Smooth muscle cell (in vitro differentiated cells): ENCODE measurements at regions not wholly inside any gene's neighbourhood (a gene's known extent, or its start where the extent isn't known, plus 50 kb on each side); places are given as distances from the start of the nearest gene placed in this dataset.

Experiments used
- DNase-seq: peaks from one replicate; lab custom pipeline; 2025; ENCODE audit not compliant: unreplicated experiment; lab: John Stamatoyannopoulos, UW
- H2AFZ ChIP-seq: fragments of 200-600 bp; sonication (generic); 2 replicates; pipeline ENCODE4 v1.6.0; 2016; ENCODE audit warnings: antibody characterized with exemption, low read depth, mild to moderate bottlenecking
- H3F3A ChIP-seq: fragments of 200-600 bp; sonication (generic); 2 replicates; pipeline ENCODE4 v1.6.0; 2017; ENCODE audit warnings: antibody characterized with exemption, low read depth
- H3K27ac ChIP-seq: fragments of 200-600 bp; sonication (generic); 2 replicates; pipeline ENCODE4 v1.5.1; 2016; ENCODE audit warnings: low read depth, mild to moderate bottlenecking
- H3K27me3 ChIP-seq: fragments of 200-600 bp; sonication (generic); 2 replicates; pipeline ENCODE4 v1.6.1; 2016; ENCODE audit warnings: low read depth, mild to moderate bottlenecking
- H3K36me3 ChIP-seq: fragments of 200-600 bp; sonication (generic); 2 replicates; pipeline ENCODE4 v1.5.1; 2016; ENCODE audit warnings: low read depth
- H3K4me1 ChIP-seq: fragments of 200-600 bp; sonication (generic); 2 replicates; pipeline ENCODE4 v1.5.1; 2016; ENCODE audit warnings: low read depth
- H3K4me2 ChIP-seq: fragments of 200-600 bp; sonication (generic); 2 replicates; pipeline ENCODE4 v1.6.0; 2016; ENCODE audit warnings: mild to moderate bottlenecking
- H3K4me3 ChIP-seq: fragments of 200-600 bp; sonication (generic); 2 replicates; pipeline ENCODE4 v1.5.1; 2016; ENCODE audit warnings: mild to moderate bottlenecking
- H3K79me2 ChIP-seq: fragments of 200-600 bp; sonication (generic); 2 replicates; pipeline ENCODE4 v1.6.0; 2016; ENCODE audit warnings: low read depth, mild to moderate bottlenecking
- H3K9ac ChIP-seq: fragments of 200-600 bp; sonication (generic); 2 replicates; pipeline ENCODE4 v1.6.0; 2016; ENCODE audit warnings: low read depth
- H3K9me3 ChIP-seq: fragments of 200-600 bp; sonication (generic); replicated peaks from 2 replicates; pipeline ENCODE4 v1.5.1; 2016; ENCODE audit warnings: low read depth
- H4K20me1 ChIP-seq: fragments of 200-600 bp; sonication (generic); 2 replicates; pipeline ENCODE4 v1.6.0; 2016; ENCODE audit warnings: low read depth
- WGBS: methylation state at CpG from one replicate; pipeline ENCODE4 v1.1.7; 2016; ENCODE audit warnings: low lambda C conversion rate; 5-methylcytosine and 5-hydroxymethylcytosine counted together
- TF ChIP-seq, protein P1 (sequence below): fragments of 200-600 bp; sonication (generic); IDR thresholded peaks from 2 replicates; pipeline ENCODE4 v1.5.1; 2017; ENCODE audit warnings: borderline replicate concordance, mild to moderate bottlenecking, antibody characterized with exemption; ENCODE audit not compliant: insufficient read depth, poor library complexity, severe bottlenecking

DNA sequence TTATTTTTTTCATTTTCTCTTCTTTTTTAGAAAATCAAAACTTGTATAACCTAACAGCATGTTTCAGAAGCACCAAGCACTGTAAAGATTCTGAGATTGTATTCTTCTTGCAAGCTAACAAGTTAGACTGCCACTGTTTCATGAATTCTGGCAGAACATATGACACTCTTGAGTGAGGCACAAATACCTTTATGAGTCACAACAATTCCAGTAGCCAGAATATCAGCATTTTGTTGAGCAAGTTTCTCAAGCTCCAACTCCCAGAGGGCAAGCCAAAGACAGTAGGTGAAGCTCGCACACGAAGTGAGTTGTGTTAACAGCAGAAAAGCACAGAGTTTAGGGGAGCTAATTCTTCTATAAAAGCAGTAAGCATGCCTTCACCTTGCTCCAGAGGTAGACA lies 268.8 kb upstream of the NCAM2 start:
- no peaks in the 10 kb centered on the region for H3K9me3 ChIP-seq
- WGBS = 68% methylated on average over 2 of the region's 2 CpGs
- DNase-seq = no peak
- no peak overlapping the region for H3K27ac ChIP-seq
- H3K4me1 ChIP-seq = no peaks in the 10 kb centered on the region
- no peak overlapping the region for H2AFZ ChIP-seq
- H3K27me3 ChIP-seq = no peaks in the 10 kb centered on the region
- H3K79me2 ChIP-seq = no peaks in the 10 kb centered on the region
- no peak overlapping the region for H3K4me3 ChIP-seq
- TF ChIP-seq, protein P1, sequence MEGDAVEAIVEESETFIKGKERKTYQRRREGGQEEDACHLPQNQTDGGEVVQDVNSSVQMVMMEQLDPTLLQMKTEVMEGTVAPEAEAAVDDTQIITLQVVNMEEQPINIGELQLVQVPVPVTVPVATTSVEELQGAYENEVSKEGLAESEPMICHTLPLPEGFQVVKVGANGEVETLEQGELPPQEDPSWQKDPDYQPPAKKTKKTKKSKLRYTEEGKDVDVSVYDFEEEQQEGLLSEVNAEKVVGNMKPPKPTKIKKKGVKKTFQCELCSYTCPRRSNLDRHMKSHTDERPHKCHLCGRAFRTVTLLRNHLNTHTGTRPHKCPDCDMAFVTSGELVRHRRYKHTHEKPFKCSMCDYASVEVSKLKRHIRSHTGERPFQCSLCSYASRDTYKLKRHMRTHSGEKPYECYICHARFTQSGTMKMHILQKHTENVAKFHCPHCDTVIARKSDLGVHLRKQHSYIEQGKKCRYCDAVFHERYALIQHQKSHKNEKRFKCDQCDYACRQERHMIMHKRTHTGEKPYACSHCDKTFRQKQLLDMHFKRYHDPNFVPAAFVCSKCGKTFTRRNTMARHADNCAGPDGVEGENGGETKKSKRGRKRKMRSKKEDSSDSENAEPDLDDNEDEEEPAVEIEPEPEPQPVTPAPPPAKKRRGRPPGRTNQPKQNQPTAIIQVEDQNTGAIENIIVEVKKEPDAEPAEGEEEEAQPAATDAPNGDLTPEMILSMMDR = no peak
- no peaks in the 10 kb centered on the region for H4K20me1 ChIP-seq
- no peaks in the 10 kb centered on the region for H3K36me3 ChIP-seq
- no peaks in the 10 kb centered on the region for H3F3A ChIP-seq
- no peak overlapping the region for H3K4me2 ChIP-seq
- H3K9ac ChIP-seq = no peak overlapping the region

DNA sequence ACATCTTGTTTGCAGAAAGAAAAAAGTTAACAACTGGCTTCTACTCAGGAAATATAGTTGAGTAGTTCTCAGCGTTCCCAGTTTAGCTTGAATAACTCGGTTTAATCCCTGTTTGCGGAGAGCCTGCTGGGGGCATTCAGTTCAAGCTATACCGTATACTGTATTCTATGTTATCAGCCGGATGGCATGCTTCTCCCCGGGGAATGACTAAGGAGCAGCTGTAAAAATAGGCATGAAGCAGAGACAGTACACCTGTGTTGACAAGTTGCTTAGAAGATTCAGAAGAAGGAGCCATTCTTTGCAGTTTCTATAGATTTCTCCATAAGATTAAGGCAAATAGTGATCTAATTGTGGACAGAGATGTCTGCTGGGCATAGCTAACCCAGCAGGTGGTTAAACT lies 267.8 kb upstream of the NCAM2 start:
- no peaks in the 10 kb centered on the region for H3F3A ChIP-seq

DNA sequence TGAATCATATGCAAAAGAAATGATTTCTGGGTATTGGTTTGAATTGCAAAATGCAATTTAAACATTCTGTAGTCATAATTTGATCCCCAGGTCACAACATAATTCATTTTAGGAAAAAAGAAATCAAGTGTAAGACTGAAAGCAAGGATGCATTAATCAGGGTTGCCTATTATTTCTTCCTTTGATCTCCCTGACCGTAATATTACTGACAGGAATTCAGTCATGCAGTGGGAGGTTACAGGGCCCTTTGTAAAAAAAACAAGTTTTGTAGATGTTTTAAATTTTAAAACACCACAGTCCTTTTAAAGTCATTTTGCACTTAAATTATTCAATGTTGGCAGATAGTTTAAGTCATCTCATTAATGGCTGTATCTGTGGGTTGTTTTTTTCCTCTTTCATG lies 263.0 kb upstream of the NCAM2 start:
- no peaks in the 10 kb centered on the region for H3K27me3 ChIP-seq

More for the DNA sequence above, 267.8 kb upstream of the NCAM2 start:
- DNase-seq = no peak
- Histone ChIP-seq H3K4me1 (no peaks in the 10 kb centered on the region), H3K27me3 (no peaks in the 10 kb centered on the region), H4K20me1 (no peaks in the 10 kb centered on the region), H2AFZ (no peak overlapping the region), H3K36me3 (no peaks in the 10 kb centered on the region), H3K9ac (no peak overlapping the region), H3K27ac (no peak overlapping the region), H3K4me2 (no peak overlapping the region), H3K4me3 (no peak overlapping the region), H3K79me2 (no peaks in the 10 kb centered on the region), H3K9me3 (no peaks in the 10 kb centered on the region)
- 83% methylated on average over 6 of the region's 6 CpGs for WGBS
- TF ChIP-seq, protein P1 = no peak

More for the DNA sequence above, 263.0 kb upstream of the NCAM2 start:
- Histone ChIP-seq H3K9ac (no peak overlapping the region), H3K9me3 (no peaks in the 10 kb centered on the region), H3K36me3 (no peaks in the 10 kb centered on the region), H3K4me3 (no peak overlapping the region), H3K4me2 (no peak overlapping the region), H3K27ac (no peak overlapping the region), H4K20me1 (no peaks in the 10 kb centered on the region), H3K79me2 (no peaks in the 10 kb centered on the region), H3K4me1 (peaks cover 10% of the 10 kb centered on the region), H3F3A (no peaks in the 10 kb centered on the region), H2AFZ (no peak overlapping the region)
- no peak for DNase-seq
- TF ChIP-seq, protein P1 = no peak
- 82% methylated on average over 1 of the region's 1 CpG for WGBS
